ENCODE measurements at regions not wholly inside any gene's neighbourhood (a gene's known extent, or its start where the extent isn't known, plus 50 kb on each side); places are given as distances from the start of the nearest gene placed in this dataset.

DNA sequence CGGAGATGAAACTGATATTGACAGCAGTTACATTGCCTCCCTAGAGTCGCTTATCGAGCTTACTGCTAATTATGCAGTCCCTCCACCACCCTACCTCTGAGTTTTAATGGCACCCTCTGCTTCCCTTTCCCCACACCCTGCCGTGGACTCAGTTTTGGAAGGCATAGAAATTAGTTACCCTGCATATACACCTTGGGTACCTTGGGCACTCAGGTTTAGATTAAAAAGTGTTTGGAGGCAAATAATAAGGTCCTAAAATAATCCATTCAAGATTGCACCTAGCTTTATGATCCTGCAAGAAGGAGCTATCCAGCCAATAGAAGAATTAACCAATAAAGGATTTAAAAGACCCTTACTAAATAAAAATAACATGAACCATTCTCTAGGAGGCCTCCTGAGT lies 117.8 kb upstream of the AGBL1 start:
- TF ChIP-seq, protein P1, sequence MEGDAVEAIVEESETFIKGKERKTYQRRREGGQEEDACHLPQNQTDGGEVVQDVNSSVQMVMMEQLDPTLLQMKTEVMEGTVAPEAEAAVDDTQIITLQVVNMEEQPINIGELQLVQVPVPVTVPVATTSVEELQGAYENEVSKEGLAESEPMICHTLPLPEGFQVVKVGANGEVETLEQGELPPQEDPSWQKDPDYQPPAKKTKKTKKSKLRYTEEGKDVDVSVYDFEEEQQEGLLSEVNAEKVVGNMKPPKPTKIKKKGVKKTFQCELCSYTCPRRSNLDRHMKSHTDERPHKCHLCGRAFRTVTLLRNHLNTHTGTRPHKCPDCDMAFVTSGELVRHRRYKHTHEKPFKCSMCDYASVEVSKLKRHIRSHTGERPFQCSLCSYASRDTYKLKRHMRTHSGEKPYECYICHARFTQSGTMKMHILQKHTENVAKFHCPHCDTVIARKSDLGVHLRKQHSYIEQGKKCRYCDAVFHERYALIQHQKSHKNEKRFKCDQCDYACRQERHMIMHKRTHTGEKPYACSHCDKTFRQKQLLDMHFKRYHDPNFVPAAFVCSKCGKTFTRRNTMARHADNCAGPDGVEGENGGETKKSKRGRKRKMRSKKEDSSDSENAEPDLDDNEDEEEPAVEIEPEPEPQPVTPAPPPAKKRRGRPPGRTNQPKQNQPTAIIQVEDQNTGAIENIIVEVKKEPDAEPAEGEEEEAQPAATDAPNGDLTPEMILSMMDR (IDR thresholded peaks at IDR 0.05): no peak
- TF ChIP-seq POLR2A (IDR thresholded peaks at IDR 0.05): no peak

Data from uterus (tissue), 2 donors.